ENCODE measurements at regions not wholly inside any gene's neighbourhood (a gene's known extent, or its start where the extent isn't known, plus 50 kb on each side); places are given as distances from the start of the nearest gene placed in this dataset.

DNA sequence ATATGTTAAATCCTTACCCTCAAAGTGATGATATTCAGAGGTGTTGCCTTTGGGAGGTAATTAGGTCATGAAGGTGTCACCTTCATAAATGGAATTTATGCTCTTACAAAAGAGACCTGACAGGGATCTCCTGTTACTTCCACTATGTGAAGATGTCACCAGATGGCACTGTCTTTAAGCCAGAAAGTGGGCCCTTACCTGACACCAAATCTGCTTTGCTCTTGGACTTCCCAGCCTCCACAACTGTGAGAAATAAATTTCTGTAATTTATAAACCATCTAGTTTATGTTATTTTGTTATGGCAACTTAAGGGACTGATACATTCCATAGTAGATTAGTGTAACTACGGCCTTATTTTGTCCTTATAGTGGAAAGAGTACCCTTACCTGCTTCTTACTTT, 358.3 kb upstream of the SALL1 start:
- no peak overlapping the region for H2AFZ ChIP-seq (ENCODE audit: low read length)
- H3K79me2 ChIP-seq (ENCODE audit: insufficient read depth, low read length), result no peaks in the 10 kb centered on the region
- TF ChIP-seq EZH2phosphoT487 (IDR thresholded peaks at IDR 0.05; ENCODE audit: borderline replicate concordance), result no peak
- TF ChIP-seq, protein P1, sequence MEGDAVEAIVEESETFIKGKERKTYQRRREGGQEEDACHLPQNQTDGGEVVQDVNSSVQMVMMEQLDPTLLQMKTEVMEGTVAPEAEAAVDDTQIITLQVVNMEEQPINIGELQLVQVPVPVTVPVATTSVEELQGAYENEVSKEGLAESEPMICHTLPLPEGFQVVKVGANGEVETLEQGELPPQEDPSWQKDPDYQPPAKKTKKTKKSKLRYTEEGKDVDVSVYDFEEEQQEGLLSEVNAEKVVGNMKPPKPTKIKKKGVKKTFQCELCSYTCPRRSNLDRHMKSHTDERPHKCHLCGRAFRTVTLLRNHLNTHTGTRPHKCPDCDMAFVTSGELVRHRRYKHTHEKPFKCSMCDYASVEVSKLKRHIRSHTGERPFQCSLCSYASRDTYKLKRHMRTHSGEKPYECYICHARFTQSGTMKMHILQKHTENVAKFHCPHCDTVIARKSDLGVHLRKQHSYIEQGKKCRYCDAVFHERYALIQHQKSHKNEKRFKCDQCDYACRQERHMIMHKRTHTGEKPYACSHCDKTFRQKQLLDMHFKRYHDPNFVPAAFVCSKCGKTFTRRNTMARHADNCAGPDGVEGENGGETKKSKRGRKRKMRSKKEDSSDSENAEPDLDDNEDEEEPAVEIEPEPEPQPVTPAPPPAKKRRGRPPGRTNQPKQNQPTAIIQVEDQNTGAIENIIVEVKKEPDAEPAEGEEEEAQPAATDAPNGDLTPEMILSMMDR (conservative IDR thresholded peaks at IDR 0.05; ENCODE audit: low read length), result 0 out of 2 replicates have a peak, but pooled peaks have one; percentile 23
- no peak overlapping the region for H3K9ac ChIP-seq (ENCODE audit: low read depth, low read length, poor library complexity, severe bottlenecking)
- no peaks in the 10 kb centered on the region for H3K27me3 ChIP-seq (ENCODE audit: insufficient read depth, low read length, poor library complexity, severe bottlenecking)
- H3K36me3 ChIP-seq (ENCODE audit: insufficient read depth, low read length), result no peaks in the 10 kb centered on the region
- H4K20me1 ChIP-seq (ENCODE audit: insufficient read depth, low read length, poor library complexity, severe bottlenecking), result no peaks in the 10 kb centered on the region
- H3K4me1 ChIP-seq (ENCODE audit: insufficient read depth, low read length, poor library complexity, severe bottlenecking), result no peaks in the 10 kb centered on the region
- H3K9me3 ChIP-seq (ENCODE audit: insufficient read depth, low read depth, low read length), result no peaks in the 10 kb centered on the region
- no peak overlapping the region for H3K4me2 ChIP-seq (ENCODE audit: low read depth, low read length, poor library complexity, severe bottlenecking)
- no peaks in the 10 kb centered on the region for H3F3A ChIP-seq (ENCODE audit: low read depth)
- H3K4me3 ChIP-seq (ENCODE audit: low read length, poor library complexity, severe bottlenecking), result no peak overlapping the region
- H3K9me2 ChIP-seq (replicated peaks; ENCODE audit: low read depth, low read length), result no peaks in the 10 kb centered on the region

DNA sequence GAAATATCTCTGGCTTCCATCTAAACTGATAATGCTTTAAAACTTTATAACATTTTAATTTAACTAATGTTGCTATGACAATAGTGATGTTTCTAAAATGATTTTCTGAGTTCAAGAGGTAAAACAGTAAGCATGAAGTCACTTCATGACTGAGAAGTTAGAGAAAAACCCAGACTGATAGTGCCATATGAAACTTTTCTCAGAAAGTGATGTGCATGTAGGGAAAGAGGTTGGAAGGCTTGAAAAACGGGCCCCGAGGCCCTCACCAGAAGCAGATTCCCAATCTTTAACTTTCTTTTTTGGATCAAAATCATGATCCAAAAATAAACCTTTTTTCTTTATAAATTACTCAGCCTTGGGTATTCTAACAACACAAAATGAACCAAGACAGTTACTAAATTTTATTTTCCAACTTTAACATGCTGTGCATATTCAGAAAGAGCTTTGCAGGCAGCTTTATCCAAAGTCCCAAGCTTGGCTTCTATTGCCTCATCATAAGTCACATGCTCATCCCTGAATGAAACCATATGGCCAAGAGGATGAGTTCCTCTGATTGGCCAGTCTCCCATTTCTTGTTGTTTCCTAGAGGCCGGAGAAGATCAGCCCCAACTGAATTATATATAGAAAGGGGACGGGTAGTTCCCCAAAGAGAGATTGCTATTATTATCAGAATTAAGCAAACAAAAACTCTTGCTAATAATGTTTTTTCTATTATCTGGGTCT, 357.6 kb upstream of the SALL1 start:
- no peak overlapping the region for H3K4me2 ChIP-seq (ENCODE audit: low read depth, low read length, poor library complexity, severe bottlenecking)
- H3K9ac ChIP-seq (ENCODE audit: low read depth, low read length, poor library complexity, severe bottlenecking), result no peak overlapping the region
- TF ChIP-seq EZH2phosphoT487 (IDR thresholded peaks at IDR 0.05; ENCODE audit: borderline replicate concordance), result no peak
- TF ChIP-seq, protein P1 (conservative IDR thresholded peaks at IDR 0.05; ENCODE audit: low read length), result no peak
- H3K9me3 ChIP-seq (ENCODE audit: insufficient read depth, low read depth, low read length), result no peaks in the 10 kb centered on the region
- no peaks in the 10 kb centered on the region for H3K27me3 ChIP-seq (ENCODE audit: insufficient read depth, low read length, poor library complexity, severe bottlenecking)
- no peak overlapping the region for H3K4me3 ChIP-seq (ENCODE audit: low read length, poor library complexity, severe bottlenecking)
- no peaks in the 10 kb centered on the region for H3K79me2 ChIP-seq (ENCODE audit: insufficient read depth, low read length)
- no peaks in the 10 kb centered on the region for H3K36me3 ChIP-seq (ENCODE audit: insufficient read depth, low read length)
- no peaks in the 10 kb centered on the region for H4K20me1 ChIP-seq (ENCODE audit: insufficient read depth, low read length, poor library complexity, severe bottlenecking)
- H3K4me1 ChIP-seq (ENCODE audit: insufficient read depth, low read length, poor library complexity, severe bottlenecking), result no peaks in the 10 kb centered on the region
- no peaks in the 10 kb centered on the region for H3F3A ChIP-seq (ENCODE audit: low read depth)
- H3K9me2 ChIP-seq (replicated peaks; ENCODE audit: low read depth, low read length), result no peaks in the 10 kb centered on the region
- no peak overlapping the region for H2AFZ ChIP-seq (ENCODE audit: low read length)

DNA sequence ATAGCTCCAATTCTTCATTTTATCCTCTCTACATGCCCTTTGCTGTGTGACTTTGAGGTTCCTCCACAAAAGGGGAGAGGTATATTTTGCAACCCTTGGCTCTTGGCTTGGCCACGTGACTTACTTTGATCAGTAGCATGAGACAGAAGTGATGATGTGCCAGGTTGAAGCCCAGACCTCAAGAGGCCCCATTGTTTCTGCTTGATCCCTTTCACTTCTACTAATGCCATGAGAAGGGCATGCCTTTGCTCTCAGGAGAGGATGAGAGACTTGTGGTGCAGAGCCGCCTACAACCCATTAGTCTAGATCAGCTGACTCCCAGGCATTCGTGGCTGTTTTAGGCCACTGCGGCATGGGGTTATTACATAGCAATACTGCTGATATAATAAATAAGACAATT, 356.2 kb upstream of the SALL1 start:
- H3K4me3 ChIP-seq (ENCODE audit: low read length, poor library complexity, severe bottlenecking), result no peak overlapping the region
- no peaks in the 10 kb centered on the region for H3K9me2 ChIP-seq (replicated peaks; ENCODE audit: low read depth, low read length)
- no peaks in the 10 kb centered on the region for H3K4me1 ChIP-seq (ENCODE audit: insufficient read depth, low read length, poor library complexity, severe bottlenecking)
- H3K79me2 ChIP-seq (ENCODE audit: insufficient read depth, low read length), result no peaks in the 10 kb centered on the region
- H3K36me3 ChIP-seq (ENCODE audit: insufficient read depth, low read length), result no peaks in the 10 kb centered on the region
- no peaks in the 10 kb centered on the region for H3F3A ChIP-seq (ENCODE audit: low read depth)
- no peaks in the 10 kb centered on the region for H3K27me3 ChIP-seq (ENCODE audit: insufficient read depth, low read length, poor library complexity, severe bottlenecking)
- no peak overlapping the region for H3K9ac ChIP-seq (ENCODE audit: low read depth, low read length, poor library complexity, severe bottlenecking)
- H3K4me2 ChIP-seq (ENCODE audit: low read depth, low read length, poor library complexity, severe bottlenecking), result no peak overlapping the region
- no peaks in the 10 kb centered on the region for H3K9me3 ChIP-seq (ENCODE audit: insufficient read depth, low read depth, low read length)
- H2AFZ ChIP-seq (ENCODE audit: low read length), result no peak overlapping the region
- no peaks in the 10 kb centered on the region for H4K20me1 ChIP-seq (ENCODE audit: insufficient read depth, low read length, poor library complexity, severe bottlenecking)
- TF ChIP-seq, protein P1 (conservative IDR thresholded peaks at IDR 0.05; ENCODE audit: low read length), result no peak
- no peak for TF ChIP-seq EZH2phosphoT487 (IDR thresholded peaks at IDR 0.05; ENCODE audit: borderline replicate concordance)
